ENCODE measurements at regions not wholly inside any gene's neighbourhood (a gene's known extent, or its start where the extent isn't known, plus 50 kb on each side); places are given as distances from the start of the nearest gene placed in this dataset.

DNA sequence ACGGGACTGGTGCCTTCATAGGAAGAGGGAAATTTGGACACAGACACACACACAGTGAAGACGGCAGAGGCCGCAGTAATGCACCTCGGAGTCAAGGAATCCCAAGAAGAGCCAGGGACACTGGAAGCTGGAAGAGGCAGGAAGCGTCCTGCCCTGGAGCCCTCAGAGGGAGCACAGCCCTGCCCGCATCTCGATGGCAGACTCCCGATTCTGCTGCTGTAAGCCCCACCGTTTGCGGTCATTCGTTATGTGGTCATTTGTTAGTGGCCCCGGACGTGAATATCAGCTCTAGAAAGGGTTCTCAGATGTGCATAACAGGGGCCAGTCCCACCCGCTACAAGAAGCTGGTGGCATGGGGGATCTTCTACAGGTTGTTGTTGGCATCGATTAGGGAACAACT lies 316.6 kb downstream of the FOXL1 start:
- no peaks in the 10 kb centered on the region for H3K4me1 ChIP-seq (ENCODE audit: control insufficient read depth in 4 of 4, insufficient read depth in 4 of 4, low read length in 3 of 4)
- no peak for DNase-seq (ENCODE audit: low spot score)
- 71% methylated on average over 15 of the region's 15 CpGs for WGBS
- H3K27ac ChIP-seq (ENCODE audit: low read depth in 1 of 2, low read length in 2 of 2), result no peak overlapping the region
- H3K9me3 ChIP-seq (ENCODE audit: control insufficient read depth in 4 of 4, low read length in 3 of 4), result peaks cover 0 to 2% (median 0%) of the 10 kb centered on the region in 4 donors
- no peak for TF ChIP-seq FOXA1 (IDR thresholded peaks at IDR 0.05)
- TF ChIP-seq JUND (IDR thresholded peaks at IDR 0.05), result no peak
- TF ChIP-seq FOXA2 (IDR thresholded peaks at IDR 0.05), result no peak
- TF ChIP-seq TAF1 (conservative IDR thresholded peaks at IDR 0.05), result no peak
- TF ChIP-seq, protein P1, sequence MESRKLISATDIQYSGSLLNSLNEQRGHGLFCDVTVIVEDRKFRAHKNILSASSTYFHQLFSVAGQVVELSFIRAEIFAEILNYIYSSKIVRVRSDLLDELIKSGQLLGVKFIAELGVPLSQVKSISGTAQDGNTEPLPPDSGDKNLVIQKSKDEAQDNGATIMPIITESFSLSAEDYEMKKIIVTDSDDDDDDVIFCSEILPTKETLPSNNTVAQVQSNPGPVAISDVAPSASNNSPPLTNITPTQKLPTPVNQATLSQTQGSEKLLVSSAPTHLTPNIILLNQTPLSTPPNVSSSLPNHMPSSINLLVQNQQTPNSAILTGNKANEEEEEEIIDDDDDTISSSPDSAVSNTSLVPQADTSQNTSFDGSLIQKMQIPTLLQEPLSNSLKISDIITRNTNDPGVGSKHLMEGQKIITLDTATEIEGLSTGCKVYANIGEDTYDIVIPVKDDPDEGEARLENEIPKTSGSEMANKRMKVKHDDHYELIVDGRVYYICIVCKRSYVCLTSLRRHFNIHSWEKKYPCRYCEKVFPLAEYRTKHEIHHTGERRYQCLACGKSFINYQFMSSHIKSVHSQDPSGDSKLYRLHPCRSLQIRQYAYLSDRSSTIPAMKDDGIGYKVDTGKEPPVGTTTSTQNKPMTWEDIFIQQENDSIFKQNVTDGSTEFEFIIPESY (IDR thresholded peaks at IDR 0.05), result no peak
- no peak for TF ChIP-seq HNF4G (IDR thresholded peaks at IDR 0.05)
- TF ChIP-seq, protein P2, sequence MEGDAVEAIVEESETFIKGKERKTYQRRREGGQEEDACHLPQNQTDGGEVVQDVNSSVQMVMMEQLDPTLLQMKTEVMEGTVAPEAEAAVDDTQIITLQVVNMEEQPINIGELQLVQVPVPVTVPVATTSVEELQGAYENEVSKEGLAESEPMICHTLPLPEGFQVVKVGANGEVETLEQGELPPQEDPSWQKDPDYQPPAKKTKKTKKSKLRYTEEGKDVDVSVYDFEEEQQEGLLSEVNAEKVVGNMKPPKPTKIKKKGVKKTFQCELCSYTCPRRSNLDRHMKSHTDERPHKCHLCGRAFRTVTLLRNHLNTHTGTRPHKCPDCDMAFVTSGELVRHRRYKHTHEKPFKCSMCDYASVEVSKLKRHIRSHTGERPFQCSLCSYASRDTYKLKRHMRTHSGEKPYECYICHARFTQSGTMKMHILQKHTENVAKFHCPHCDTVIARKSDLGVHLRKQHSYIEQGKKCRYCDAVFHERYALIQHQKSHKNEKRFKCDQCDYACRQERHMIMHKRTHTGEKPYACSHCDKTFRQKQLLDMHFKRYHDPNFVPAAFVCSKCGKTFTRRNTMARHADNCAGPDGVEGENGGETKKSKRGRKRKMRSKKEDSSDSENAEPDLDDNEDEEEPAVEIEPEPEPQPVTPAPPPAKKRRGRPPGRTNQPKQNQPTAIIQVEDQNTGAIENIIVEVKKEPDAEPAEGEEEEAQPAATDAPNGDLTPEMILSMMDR (IDR thresholded peaks at IDR 0.05; ENCODE audit: low read depth, low read length, missing input control), result no peak
- TF ChIP-seq, protein P3, sequence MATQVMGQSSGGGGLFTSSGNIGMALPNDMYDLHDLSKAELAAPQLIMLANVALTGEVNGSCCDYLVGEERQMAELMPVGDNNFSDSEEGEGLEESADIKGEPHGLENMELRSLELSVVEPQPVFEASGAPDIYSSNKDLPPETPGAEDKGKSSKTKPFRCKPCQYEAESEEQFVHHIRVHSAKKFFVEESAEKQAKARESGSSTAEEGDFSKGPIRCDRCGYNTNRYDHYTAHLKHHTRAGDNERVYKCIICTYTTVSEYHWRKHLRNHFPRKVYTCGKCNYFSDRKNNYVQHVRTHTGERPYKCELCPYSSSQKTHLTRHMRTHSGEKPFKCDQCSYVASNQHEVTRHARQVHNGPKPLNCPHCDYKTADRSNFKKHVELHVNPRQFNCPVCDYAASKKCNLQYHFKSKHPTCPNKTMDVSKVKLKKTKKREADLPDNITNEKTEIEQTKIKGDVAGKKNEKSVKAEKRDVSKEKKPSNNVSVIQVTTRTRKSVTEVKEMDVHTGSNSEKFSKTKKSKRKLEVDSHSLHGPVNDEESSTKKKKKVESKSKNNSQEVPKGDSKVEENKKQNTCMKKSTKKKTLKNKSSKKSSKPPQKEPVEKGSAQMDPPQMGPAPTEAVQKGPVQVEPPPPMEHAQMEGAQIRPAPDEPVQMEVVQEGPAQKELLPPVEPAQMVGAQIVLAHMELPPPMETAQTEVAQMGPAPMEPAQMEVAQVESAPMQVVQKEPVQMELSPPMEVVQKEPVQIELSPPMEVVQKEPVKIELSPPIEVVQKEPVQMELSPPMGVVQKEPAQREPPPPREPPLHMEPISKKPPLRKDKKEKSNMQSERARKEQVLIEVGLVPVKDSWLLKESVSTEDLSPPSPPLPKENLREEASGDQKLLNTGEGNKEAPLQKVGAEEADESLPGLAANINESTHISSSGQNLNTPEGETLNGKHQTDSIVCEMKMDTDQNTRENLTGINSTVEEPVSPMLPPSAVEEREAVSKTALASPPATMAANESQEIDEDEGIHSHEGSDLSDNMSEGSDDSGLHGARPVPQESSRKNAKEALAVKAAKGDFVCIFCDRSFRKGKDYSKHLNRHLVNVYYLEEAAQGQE (IDR thresholded peaks at IDR 0.05), result no peak
- TF ChIP-seq, protein P4, sequence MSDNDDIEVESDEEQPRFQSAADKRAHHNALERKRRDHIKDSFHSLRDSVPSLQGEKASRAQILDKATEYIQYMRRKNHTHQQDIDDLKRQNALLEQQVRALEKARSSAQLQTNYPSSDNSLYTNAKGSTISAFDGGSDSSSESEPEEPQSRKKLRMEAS (IDR thresholded peaks at IDR 0.05), result no peak
- TF ChIP-seq GABPA (IDR thresholded peaks at IDR 0.05 in 1 of 2, conservative IDR thresholded peaks at IDR 0.05 in 1 of 2), result no peak
- no peak for TF ChIP-seq SP1 (IDR thresholded peaks at IDR 0.05)
- TF ChIP-seq YY1 (IDR thresholded peaks at IDR 0.05), result no peak
- no peak for TF ChIP-seq RXRA (IDR thresholded peaks at IDR 0.05)
- TF ChIP-seq, protein P5, sequence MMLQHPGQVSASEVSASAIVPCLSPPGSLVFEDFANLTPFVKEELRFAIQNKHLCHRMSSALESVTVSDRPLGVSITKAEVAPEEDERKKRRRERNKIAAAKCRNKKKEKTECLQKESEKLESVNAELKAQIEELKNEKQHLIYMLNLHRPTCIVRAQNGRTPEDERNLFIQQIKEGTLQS (IDR thresholded peaks at IDR 0.05), result no peak
- TF ChIP-seq EGR1 (IDR thresholded peaks at IDR 0.05; ENCODE audit: low read depth in 2 of 2), result no peak
- TF ChIP-seq RAD21 (IDR thresholded peaks at IDR 0.05), result no peak
- H3K36me3 ChIP-seq (ENCODE audit: control insufficient read depth in 4 of 4, insufficient read depth in 3 of 4, low read depth in 1 of 4, low read length in 3 of 4), result no peaks in the 10 kb centered on the region
- H3K4me3 ChIP-seq (ENCODE audit: low read depth in 1 of 3, low read length in 3 of 3), result no peak overlapping the region
- no peak overlapping the region for H3K9ac ChIP-seq (ENCODE audit: low read depth in 1 of 2, low read length in 2 of 2)
- peaks cover 0 to 9% (median 2%) of the 10 kb centered on the region in 4 donors for H3K27me3 ChIP-seq (ENCODE audit: control insufficient read depth in 4 of 4, insufficient read depth in 4 of 4, low read length in 3 of 4)

DNA sequence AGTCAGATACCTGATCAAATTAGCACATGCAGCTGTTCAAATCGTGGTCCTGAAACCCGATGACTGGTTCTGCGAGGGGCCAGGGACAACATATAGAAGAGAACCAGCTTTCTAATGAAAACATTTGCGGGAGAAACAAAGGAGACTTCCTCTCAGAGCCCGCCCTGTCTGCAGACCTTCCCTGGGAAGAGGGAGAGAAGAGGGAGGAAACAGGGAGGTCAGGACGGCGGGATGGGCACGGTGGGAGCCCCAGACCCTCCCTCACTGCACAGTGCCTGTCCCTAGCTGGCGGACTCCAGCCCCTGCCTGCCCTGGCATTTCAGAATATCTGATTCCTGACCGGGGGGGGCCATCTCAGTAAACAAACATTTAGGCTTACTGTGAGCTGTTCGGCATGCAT lies 317.3 kb downstream of the FOXL1 start:
- Histone ChIP-seq H3K36me3 (ENCODE audit: control insufficient read depth in 4 of 4, insufficient read depth in 3 of 4, low read depth in 1 of 4, low read length in 3 of 4) (no peaks in the 10 kb centered on the region), H3K27ac (ENCODE audit: low read depth in 1 of 2, low read length in 2 of 2) (no peak overlapping the region), H3K27me3 (ENCODE audit: control insufficient read depth in 4 of 4, insufficient read depth in 4 of 4, low read length in 3 of 4) (peaks cover 0 to 4% (median 2%) of the 10 kb centered on the region in 4 donors), H3K4me3 (ENCODE audit: low read depth in 1 of 3, low read length in 3 of 3) (no peak overlapping the region), H3K9ac (ENCODE audit: low read depth in 1 of 2, low read length in 2 of 2) (no peak overlapping the region), H3K9me3 (ENCODE audit: control insufficient read depth in 4 of 4, low read length in 3 of 4) (peaks cover 0 to 2% (median 0%) of the 10 kb centered on the region in 4 donors), H3K4me1 (ENCODE audit: control insufficient read depth in 4 of 4, insufficient read depth in 4 of 4, low read length in 3 of 4) (no peaks in the 10 kb centered on the region)
- no peak for DNase-seq (ENCODE audit: low spot score)
- WGBS, result 33% methylated on average over 11 of the region's 11 CpGs
- no peak for TF ChIP-seq RXRA (IDR thresholded peaks at IDR 0.05)
- TF ChIP-seq NR2F2 (IDR thresholded peaks at IDR 0.05), result no peak
- TF ChIP-seq EGR1 (IDR thresholded peaks at IDR 0.05; ENCODE audit: low read depth in 2 of 2), result no peak
- TF ChIP-seq, protein P3 (IDR thresholded peaks at IDR 0.05), result no peak
- no peak for TF ChIP-seq YY1 (IDR thresholded peaks at IDR 0.05)
- TF ChIP-seq SP1 (IDR thresholded peaks at IDR 0.05), result no peak
- no peak for TF ChIP-seq FOXA1 (IDR thresholded peaks at IDR 0.05)
- no peak for TF ChIP-seq RAD21 (IDR thresholded peaks at IDR 0.05)
- TF ChIP-seq GABPA (IDR thresholded peaks at IDR 0.05 in 1 of 2, conservative IDR thresholded peaks at IDR 0.05 in 1 of 2), result no peak
- TF ChIP-seq, protein P4 (IDR thresholded peaks at IDR 0.05), result no peak
- no peak for TF ChIP-seq HNF4A (conservative IDR thresholded peaks at IDR 0.05)

Measured in liver (tissue), 8 donors.